Prostate gland (tissue), 2 donors: ENCODE measurements at regions not wholly inside any gene's neighbourhood (a gene's known extent, or its start where the extent isn't known, plus 50 kb on each side); places are given as distances from the start of the nearest gene placed in this dataset.

Source experiments
- CTCF ChIP-seq, 4 experiments: fragments of 200-600 bp in 2 of 4; fragments of 450-650 bp in 2 of 4; sonication (generic) in 2 of 4; IDR thresholded peaks; 1 replicate in 3 of 4; 2 replicates in 1 of 4; pipeline ENCODE4 v1.5.1; 2016 to 2019; ENCODE audit warnings: antibody characterized with exemption in 4 of 4, mild to moderate bottlenecking in 2 of 4, moderate library complexity in 2 of 4
- POLR2A ChIP-seq: fragments of 450-650 bp; IDR thresholded peaks from one replicate; pipeline ENCODE4 v1.6.1; 2016; ENCODE audit warnings: antibody characterized with exemption, mild to moderate bottlenecking

GRCh38 chr4:53651156-53651735, 60.0 kb upstream of the LNX1 start:
- no peak for TF ChIP-seq POLR2A
- no peak for TF ChIP-seq CTCF (IDR thresholded peaks at IDR 0.05)
